HCT116 (cell line): ENCODE measurements at regions not wholly inside any gene's neighbourhood (a gene's known extent, or its start where the extent isn't known, plus 50 kb on each side); places are given as distances from the start of the nearest gene placed in this dataset.

Experiments
- ATAC-seq: fragments of 200-7000 bp; cut with Tn5 transposase; 2 replicates; pipeline ENCODE4 v1.9.1; 2020; ENCODE audit warnings: mild to moderate bottlenecking, moderate library complexity
- BruUV-seq: library from RNA; stranded (reverse); fragments of 400-500 nt; replicated peaks from 2 replicates; lab custom pipeline; 2021; lab: Mats Ljungman, UMichigan
- CTCF ChIA-PET: fragments of 300-600 bp; sonication (Branson Sonifier 250); formaldehyde crosslinking; loops from one replicate; lab custom pipeline; 2021; ENCODE audit warnings: antibody characterized with exemption; lab: Charles Lee
- POLR2A ChIA-PET: fragments of 300-600, 350-600 bp; sonication (Branson Sonifier 250); formaldehyde crosslinking; loops from one replicate; lab custom pipeline; 2021; ENCODE audit warnings: antibody characterized with exemption; lab: Charles Lee
- RAD21 ChIA-PET, 2 experiments: fragments of 300-600 bp; sonication (Branson Sonifier 250); formaldehyde crosslinking; loops; one replicate each; lab custom pipeline; 2023; ENCODE audit warnings: low total read pairs in 2 of 2; ENCODE audit not compliant: uncharacterized antibody in 2 of 2, unreplicated experiment in 2 of 2, low non-redundant PET in 1 of 2; lab: Charles Lee
- DNase-seq: peaks from one replicate; pipeline ENCODE4 v3.0.0-alpha.2; 2010; ENCODE audit warnings: low read depth, low spot score
- H2AFZ ChIP-seq: fragments of 200-600 bp; shearing (Covaris generic), sonication (generic); 2 replicates; pipeline ENCODE4 v1.6.1; 2017; ENCODE audit warnings: low read depth, mixed run types, mixed read lengths, antibody characterized with exemption, low read length; ENCODE audit not compliant: poor library complexity, severe bottlenecking
- H3K27ac ChIP-seq: 2 replicates; pipeline ENCODE4 v1.5.1; 2012; ENCODE audit warnings: low read depth, low read length
- H3K27me3 ChIP-seq: fragments of 200-600 bp; sonication (generic); 2 replicates; pipeline ENCODE4 v1.6.1; 2016; ENCODE audit warnings: mixed run types, low read length, mixed read lengths; ENCODE audit not compliant: insufficient read depth
- H3K36me3 ChIP-seq, 2 experiments: fragments of 200-500 bp in 1 of 2; fragments of 200-600 bp in 1 of 2; sonication (Bioruptor generic) in 1 of 2; sonication (generic) in 1 of 2; 2 replicates each; pipeline versions ENCODE4 v1.5.1 to v1.6.1; 2014 to 2016; ENCODE audit warnings: low read length in 2 of 2, inconsistent platforms in 1 of 2, mixed read lengths in 1 of 2, mixed run types in 1 of 2; ENCODE audit not compliant: insufficient read depth in 2 of 2, control insufficient read depth in 1 of 2
- H3K4me1 ChIP-seq, 2 experiments: fragments of 200-600 bp in 1 of 2; sonication (generic) in 1 of 2; 2 replicates each; pipeline versions ENCODE4 v1.5.1 to v1.6.1; 2012 to 2017; ENCODE audit warnings: low read length in 2 of 2, inconsistent platforms in 1 of 2, mild to moderate bottlenecking in 1 of 2, mixed read lengths in 1 of 2, mixed run types in 1 of 2, moderate library complexity in 1 of 2; ENCODE audit not compliant: insufficient read depth in 2 of 2, control insufficient read depth in 1 of 2
- H3K4me2 ChIP-seq: fragments of 200-600 bp; sonication (generic); 2 replicates; pipeline ENCODE4 v1.6.1; 2017; ENCODE audit warnings: mixed run types, low read length, mixed read lengths
- H3K4me3 ChIP-seq, 2 experiments: fragments of 200-600 bp in 1 of 2; sonication (generic) in 1 of 2; replicated peaks in 1 of 2; 2 replicates each; pipeline ENCODE4 v1.5.1; 2011 to 2016; ENCODE audit warnings: low read length in 2 of 2, control low read depth in 1 of 2, low read depth in 1 of 2, mild to moderate bottlenecking in 1 of 2, mixed read lengths in 1 of 2, mixed run types in 1 of 2
- H3K79me2 ChIP-seq: fragments of 200-600 bp; sonication (generic); 2 replicates; pipeline ENCODE4 v1.6.1; 2017; ENCODE audit warnings: mild to moderate bottlenecking, mixed run types, low read length, moderate library complexity, mixed read lengths; ENCODE audit not compliant: insufficient read depth
- H3K9ac ChIP-seq: fragments of 200-600 bp; sonication (generic); 2 replicates; pipeline ENCODE4 v1.6.1; 2016; ENCODE audit warnings: low read length, mixed read lengths
- H3K9me2 ChIP-seq: fragments of 200-600 bp; sonication (generic), shearing (Covaris generic); 2 replicates; pipeline ENCODE4 v1.6.1; 2017; ENCODE audit warnings: mixed run types, mild to moderate bottlenecking, moderate library complexity; ENCODE audit not compliant: insufficient read depth
- H3K9me3 ChIP-seq, 2 experiments: fragments of 200-500 bp in 1 of 2; fragments of 200-600 bp in 1 of 2; sonication (Bioruptor generic) in 1 of 2; sonication (generic) in 1 of 2; 2 replicates each; pipeline ENCODE4 v1.6.1; 2014 to 2017; ENCODE audit warnings: low read length in 2 of 2, mixed read lengths in 2 of 2, inconsistent platforms in 1 of 2, low read depth in 1 of 2, mild to moderate bottlenecking in 1 of 2, mixed run types in 1 of 2, moderate library complexity in 1 of 2; ENCODE audit not compliant: control insufficient read depth in 1 of 2, insufficient read depth in 1 of 2
- H4K20me1 ChIP-seq: fragments of 200-600 bp; sonication (generic), shearing (Covaris generic); 2 replicates; pipeline ENCODE4 v1.6.1; 2017; ENCODE audit warnings: mixed run types, mild to moderate bottlenecking, moderate library complexity; ENCODE audit not compliant: insufficient read depth
- CBX3 ChIP-seq: IDR thresholded peaks from 2 replicates; pipeline ENCODE4 v1.6.1; 2012; ENCODE audit warnings: low read depth
- CEBPB ChIP-seq: IDR thresholded peaks from 2 replicates; pipeline ENCODE4 v1.6.1; 2012; ENCODE audit warnings: low read depth
- EZH2 ChIP-seq: fragments of 200-600 bp; sonication (generic); IDR thresholded peaks from 2 replicates; pipeline ENCODE4 v1.6.1; 2017; ENCODE audit warnings: antibody characterized with exemption, mixed run types
- EZH2phosphoT487 ChIP-seq: fragments of 200-600 bp; IDR thresholded peaks from 2 replicates; pipeline ENCODE4 v1.6.1; 2018; ENCODE audit warnings: antibody characterized with exemption, borderline replicate concordance
- FOSL1 ChIP-seq: IDR thresholded peaks from 2 replicates; pipeline ENCODE4 v1.6.1; 2012; ENCODE audit warnings: low read depth
- JUND ChIP-seq: IDR thresholded peaks from 2 replicates; pipeline ENCODE4 v1.6.1; 2012
- POLR2A ChIP-seq: IDR thresholded peaks from 2 replicates; pipeline ENCODE4 v1.7.0; 2011; ENCODE audit warnings: borderline replicate concordance; ENCODE audit not compliant: insufficient read depth, insufficient read length; ENCODE audit errors: extremely low read depth
- POLR2AphosphoS5 ChIP-seq: IDR thresholded peaks from 2 replicates; pipeline ENCODE4 v1.6.1; 2011; ENCODE audit warnings: mild to moderate bottlenecking, low read depth, low read length, moderate library complexity
- RAD21 ChIP-seq: IDR thresholded peaks from 2 replicates; pipeline ENCODE4 v1.6.1; 2012; ENCODE audit warnings: low read depth, mild to moderate bottlenecking
- SIN3A ChIP-seq: IDR thresholded peaks from 2 replicates; pipeline ENCODE4 v1.6.1; 2012; ENCODE audit warnings: low read depth
- SP1 ChIP-seq: IDR thresholded peaks from 2 replicates; pipeline ENCODE4 v1.6.1; 2012; ENCODE audit warnings: low read depth
- SRF ChIP-seq: IDR thresholded peaks from 2 replicates; pipeline ENCODE4 v1.6.1; 2012; ENCODE audit warnings: low read depth
- TCF7L2 ChIP-seq: IDR thresholded peaks from 2 replicates; pipeline ENCODE4 v1.7.0; 2011; ENCODE audit warnings: borderline replicate concordance, inconsistent platforms; ENCODE audit not compliant: insufficient read depth, insufficient read length; ENCODE audit errors: extremely low read depth
- ZFX ChIP-seq: fragments of 450-650 bp; IDR thresholded peaks from 2 replicates; pipeline ENCODE4 v1.6.1; 2017
- ZNF274 ChIP-seq: fragments of 200-500 bp; sonication (Bioruptor generic); IDR thresholded peaks from 2 replicates; pipeline ENCODE4 v1.6.1; 2014; ENCODE audit warnings: mild to moderate bottlenecking, low read depth, low read length, inconsistent platforms
- intact Hi-C: fragments of 100-400 bp; cut with micrococcal nuclease; formaldehyde crosslinking; loops from 2 replicates; pipeline ENCODE4 v1.10.0; 2022
- TF ChIP-seq, protein P1 (sequence below): IDR thresholded peaks from 2 replicates; pipeline ENCODE4 v1.6.1; 2012; ENCODE audit warnings: low read depth
- TF ChIP-seq, protein P2 (sequence below): IDR thresholded peaks from 2 replicates; pipeline ENCODE4 v1.6.1; 2012
- TF ChIP-seq, protein P3 (sequence below): IDR thresholded peaks from 2 replicates; pipeline ENCODE4 v1.6.1; 2011; ENCODE audit warnings: mild to moderate bottlenecking, low read length, moderate library complexity; ENCODE audit not compliant: insufficient replicate concordance; ENCODE audit errors: extremely low read depth
- TF ChIP-seq, protein P4 (sequence below): IDR thresholded peaks from 2 replicates; pipeline ENCODE4 v1.6.1; 2012
- TF ChIP-seq, protein P5 (sequence below), 3 experiments: fragments of 200-600 bp in 1 of 3; sonication (generic) in 1 of 3; IDR thresholded peaks in 2 of 3; conservative IDR thresholded peaks in 1 of 3; 2 replicates each; pipeline ENCODE4 v1.5.1; 2012 to 2017; ENCODE audit warnings: low read depth in 2 of 3, low read length in 2 of 3, antibody characterized with exemption in 1 of 3, borderline replicate concordance in 1 of 3, control low read depth in 1 of 3, mild to moderate bottlenecking in 1 of 3, mixed read lengths in 1 of 3, mixed run types in 1 of 3, moderate library complexity in 1 of 3; ENCODE audit not compliant: insufficient read depth in 1 of 3

DNA sequence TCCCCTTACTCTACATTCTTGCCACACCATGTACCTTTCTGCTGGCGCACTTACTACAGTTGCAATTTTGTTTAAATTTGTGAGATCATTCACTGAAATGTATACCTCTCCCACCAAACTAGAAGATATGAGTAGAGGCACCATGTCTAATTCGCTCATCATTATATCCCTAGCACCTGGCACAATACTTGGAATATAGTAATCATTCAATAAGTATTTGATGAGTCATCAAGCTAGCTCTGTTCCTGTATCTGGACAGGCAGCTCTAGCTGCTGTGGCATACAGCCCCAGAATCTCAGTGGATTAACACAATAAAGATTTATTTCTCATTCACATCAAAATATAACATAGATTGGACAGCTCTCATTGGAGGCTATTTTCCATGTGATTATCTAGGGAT lies 245.9 kb downstream of the IDS start:
- ChIA-PET POLR2A (no interaction called here), CTCF (no interaction called here), RAD21 (no interaction called here)
- Histone ChIP-seq H3K9ac (no peak overlapping the region), H3K9me3 (no peaks in the 10 kb centered on the region), H4K20me1 (no peaks in the 10 kb centered on the region), H3K36me3 (no peaks in the 10 kb centered on the region), H3K4me2 (no peak overlapping the region), H3K4me1 (no peaks in the 10 kb centered on the region), H3K79me2 (no peaks in the 10 kb centered on the region), H3K27me3 (no peaks in the 10 kb centered on the region), H2AFZ (no peak overlapping the region), H3K9me2 (no peaks in the 10 kb centered on the region), H3K27ac (no peak overlapping the region), H3K4me3 (no peak overlapping the region)
- DNase-seq (no peak), ATAC-seq (no peak)
- intact Hi-C loops: no loop called here
- no TSS peak for BruUV-seq
- TF ChIP-seq, protein P1, sequence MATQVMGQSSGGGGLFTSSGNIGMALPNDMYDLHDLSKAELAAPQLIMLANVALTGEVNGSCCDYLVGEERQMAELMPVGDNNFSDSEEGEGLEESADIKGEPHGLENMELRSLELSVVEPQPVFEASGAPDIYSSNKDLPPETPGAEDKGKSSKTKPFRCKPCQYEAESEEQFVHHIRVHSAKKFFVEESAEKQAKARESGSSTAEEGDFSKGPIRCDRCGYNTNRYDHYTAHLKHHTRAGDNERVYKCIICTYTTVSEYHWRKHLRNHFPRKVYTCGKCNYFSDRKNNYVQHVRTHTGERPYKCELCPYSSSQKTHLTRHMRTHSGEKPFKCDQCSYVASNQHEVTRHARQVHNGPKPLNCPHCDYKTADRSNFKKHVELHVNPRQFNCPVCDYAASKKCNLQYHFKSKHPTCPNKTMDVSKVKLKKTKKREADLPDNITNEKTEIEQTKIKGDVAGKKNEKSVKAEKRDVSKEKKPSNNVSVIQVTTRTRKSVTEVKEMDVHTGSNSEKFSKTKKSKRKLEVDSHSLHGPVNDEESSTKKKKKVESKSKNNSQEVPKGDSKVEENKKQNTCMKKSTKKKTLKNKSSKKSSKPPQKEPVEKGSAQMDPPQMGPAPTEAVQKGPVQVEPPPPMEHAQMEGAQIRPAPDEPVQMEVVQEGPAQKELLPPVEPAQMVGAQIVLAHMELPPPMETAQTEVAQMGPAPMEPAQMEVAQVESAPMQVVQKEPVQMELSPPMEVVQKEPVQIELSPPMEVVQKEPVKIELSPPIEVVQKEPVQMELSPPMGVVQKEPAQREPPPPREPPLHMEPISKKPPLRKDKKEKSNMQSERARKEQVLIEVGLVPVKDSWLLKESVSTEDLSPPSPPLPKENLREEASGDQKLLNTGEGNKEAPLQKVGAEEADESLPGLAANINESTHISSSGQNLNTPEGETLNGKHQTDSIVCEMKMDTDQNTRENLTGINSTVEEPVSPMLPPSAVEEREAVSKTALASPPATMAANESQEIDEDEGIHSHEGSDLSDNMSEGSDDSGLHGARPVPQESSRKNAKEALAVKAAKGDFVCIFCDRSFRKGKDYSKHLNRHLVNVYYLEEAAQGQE: no peak
- TF ChIP-seq EZH2phosphoT487 (no peak), FOSL1 (no peak), CEBPB (no peak), SRF (no peak), EZH2 (no peak), JUND (no peak), SIN3A (no peak), ZNF274 (no peak), RAD21 (no peak), CBX3 (no peak), ZFX (no peak), SP1 (no peak), TCF7L2 (no peak), POLR2A (no peak), POLR2AphosphoS5 (no peak)
- TF ChIP-seq, protein P2, sequence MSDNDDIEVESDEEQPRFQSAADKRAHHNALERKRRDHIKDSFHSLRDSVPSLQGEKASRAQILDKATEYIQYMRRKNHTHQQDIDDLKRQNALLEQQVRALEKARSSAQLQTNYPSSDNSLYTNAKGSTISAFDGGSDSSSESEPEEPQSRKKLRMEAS: no peak
- TF ChIP-seq, protein P3, sequence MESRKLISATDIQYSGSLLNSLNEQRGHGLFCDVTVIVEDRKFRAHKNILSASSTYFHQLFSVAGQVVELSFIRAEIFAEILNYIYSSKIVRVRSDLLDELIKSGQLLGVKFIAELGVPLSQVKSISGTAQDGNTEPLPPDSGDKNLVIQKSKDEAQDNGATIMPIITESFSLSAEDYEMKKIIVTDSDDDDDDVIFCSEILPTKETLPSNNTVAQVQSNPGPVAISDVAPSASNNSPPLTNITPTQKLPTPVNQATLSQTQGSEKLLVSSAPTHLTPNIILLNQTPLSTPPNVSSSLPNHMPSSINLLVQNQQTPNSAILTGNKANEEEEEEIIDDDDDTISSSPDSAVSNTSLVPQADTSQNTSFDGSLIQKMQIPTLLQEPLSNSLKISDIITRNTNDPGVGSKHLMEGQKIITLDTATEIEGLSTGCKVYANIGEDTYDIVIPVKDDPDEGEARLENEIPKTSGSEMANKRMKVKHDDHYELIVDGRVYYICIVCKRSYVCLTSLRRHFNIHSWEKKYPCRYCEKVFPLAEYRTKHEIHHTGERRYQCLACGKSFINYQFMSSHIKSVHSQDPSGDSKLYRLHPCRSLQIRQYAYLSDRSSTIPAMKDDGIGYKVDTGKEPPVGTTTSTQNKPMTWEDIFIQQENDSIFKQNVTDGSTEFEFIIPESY: no peak
- TF ChIP-seq, protein P4, sequence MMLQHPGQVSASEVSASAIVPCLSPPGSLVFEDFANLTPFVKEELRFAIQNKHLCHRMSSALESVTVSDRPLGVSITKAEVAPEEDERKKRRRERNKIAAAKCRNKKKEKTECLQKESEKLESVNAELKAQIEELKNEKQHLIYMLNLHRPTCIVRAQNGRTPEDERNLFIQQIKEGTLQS: no peak
- TF ChIP-seq, protein P5, sequence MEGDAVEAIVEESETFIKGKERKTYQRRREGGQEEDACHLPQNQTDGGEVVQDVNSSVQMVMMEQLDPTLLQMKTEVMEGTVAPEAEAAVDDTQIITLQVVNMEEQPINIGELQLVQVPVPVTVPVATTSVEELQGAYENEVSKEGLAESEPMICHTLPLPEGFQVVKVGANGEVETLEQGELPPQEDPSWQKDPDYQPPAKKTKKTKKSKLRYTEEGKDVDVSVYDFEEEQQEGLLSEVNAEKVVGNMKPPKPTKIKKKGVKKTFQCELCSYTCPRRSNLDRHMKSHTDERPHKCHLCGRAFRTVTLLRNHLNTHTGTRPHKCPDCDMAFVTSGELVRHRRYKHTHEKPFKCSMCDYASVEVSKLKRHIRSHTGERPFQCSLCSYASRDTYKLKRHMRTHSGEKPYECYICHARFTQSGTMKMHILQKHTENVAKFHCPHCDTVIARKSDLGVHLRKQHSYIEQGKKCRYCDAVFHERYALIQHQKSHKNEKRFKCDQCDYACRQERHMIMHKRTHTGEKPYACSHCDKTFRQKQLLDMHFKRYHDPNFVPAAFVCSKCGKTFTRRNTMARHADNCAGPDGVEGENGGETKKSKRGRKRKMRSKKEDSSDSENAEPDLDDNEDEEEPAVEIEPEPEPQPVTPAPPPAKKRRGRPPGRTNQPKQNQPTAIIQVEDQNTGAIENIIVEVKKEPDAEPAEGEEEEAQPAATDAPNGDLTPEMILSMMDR (IDR thresholded peaks at IDR 0.05 in 2 of 3, conservative IDR thresholded peaks at IDR 0.05 in 1 of 3; ENCODE audit: borderline replicate concordance in 1 of 3, insufficient read depth in 1 of 3, low read depth in 2 of 3, low read length in 2 of 3): no peak
